ENCODE measurements at regions not wholly inside any gene's neighbourhood (a gene's known extent, or its start where the extent isn't known, plus 50 kb on each side); places are given as distances from the start of the nearest gene placed in this dataset.

DNA sequence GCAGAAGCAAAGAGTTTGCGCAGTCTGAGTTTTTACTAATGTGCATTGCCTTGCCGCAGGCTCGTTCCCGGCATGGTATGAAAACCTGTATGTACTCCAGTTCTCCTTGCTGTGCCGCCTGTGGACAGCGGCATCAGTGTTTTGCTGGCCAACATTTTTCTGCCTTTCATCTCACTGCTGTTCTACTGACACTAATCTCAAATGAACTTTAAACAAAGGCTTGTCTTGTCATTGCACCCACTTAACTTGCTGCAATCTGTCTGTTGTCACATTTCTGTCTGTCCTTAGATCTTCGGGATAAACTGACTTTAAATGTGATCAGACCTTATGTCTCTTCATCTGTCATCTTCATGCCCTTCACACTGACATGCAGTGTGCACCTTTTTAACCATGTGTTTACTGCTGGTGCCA lies 71.7 kb upstream of the ZNRF2 start:
- H3K27ac ChIP-seq, result no peak overlapping the region
- ATAC-seq, result no peak
- no peak for DNase-seq
- no peaks in the 10 kb centered on the region for H3K9me3 ChIP-seq
- TF ChIP-seq POLR2A (IDR thresholded peaks at IDR 0.05), result no peak
- TF ChIP-seq, protein P1, sequence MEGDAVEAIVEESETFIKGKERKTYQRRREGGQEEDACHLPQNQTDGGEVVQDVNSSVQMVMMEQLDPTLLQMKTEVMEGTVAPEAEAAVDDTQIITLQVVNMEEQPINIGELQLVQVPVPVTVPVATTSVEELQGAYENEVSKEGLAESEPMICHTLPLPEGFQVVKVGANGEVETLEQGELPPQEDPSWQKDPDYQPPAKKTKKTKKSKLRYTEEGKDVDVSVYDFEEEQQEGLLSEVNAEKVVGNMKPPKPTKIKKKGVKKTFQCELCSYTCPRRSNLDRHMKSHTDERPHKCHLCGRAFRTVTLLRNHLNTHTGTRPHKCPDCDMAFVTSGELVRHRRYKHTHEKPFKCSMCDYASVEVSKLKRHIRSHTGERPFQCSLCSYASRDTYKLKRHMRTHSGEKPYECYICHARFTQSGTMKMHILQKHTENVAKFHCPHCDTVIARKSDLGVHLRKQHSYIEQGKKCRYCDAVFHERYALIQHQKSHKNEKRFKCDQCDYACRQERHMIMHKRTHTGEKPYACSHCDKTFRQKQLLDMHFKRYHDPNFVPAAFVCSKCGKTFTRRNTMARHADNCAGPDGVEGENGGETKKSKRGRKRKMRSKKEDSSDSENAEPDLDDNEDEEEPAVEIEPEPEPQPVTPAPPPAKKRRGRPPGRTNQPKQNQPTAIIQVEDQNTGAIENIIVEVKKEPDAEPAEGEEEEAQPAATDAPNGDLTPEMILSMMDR (IDR thresholded peaks at IDR 0.05), result no peak
- no peaks in the 10 kb centered on the region for H3K4me1 ChIP-seq
- no peaks in the 10 kb centered on the region for H3K27me3 ChIP-seq
- no peaks in the 10 kb centered on the region for H3K36me3 ChIP-seq (replicated peaks in 1 of 2; ENCODE audit: insufficient read depth in 1 of 2, low read depth in 2 of 2)
- H3K4me3 ChIP-seq, result no peak overlapping the region
- WGBS, 2 donors, result 70 to 75% methylated on average over 7 of the region's 7 CpGs
- intact Hi-C loops (cut with DNase I), result no loop called here

DNA sequence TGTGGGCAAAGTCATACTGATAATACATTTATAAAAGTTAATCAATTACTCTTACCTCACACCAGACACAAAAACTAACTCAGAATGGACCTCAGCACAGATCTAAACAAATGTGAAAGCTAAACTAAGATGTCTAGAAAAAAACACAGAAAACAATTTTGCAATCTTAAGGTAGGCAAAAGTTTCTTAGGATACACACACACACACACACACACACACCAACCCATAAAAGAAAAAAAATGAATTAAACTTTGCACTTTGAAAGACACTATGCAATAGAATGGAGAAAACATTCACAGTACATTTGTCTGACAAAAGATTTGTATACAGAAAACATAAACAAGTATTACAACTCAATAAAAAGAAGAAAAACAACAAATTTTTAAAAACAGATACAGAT lies 70.8 kb upstream of the ZNRF2 start:
- ATAC-seq (no peak), DNase-seq (no peak)
- Histone ChIP-seq H3K27me3 (no peaks in the 10 kb centered on the region), H3K4me3 (no peak overlapping the region), H3K36me3 (replicated peaks in 1 of 2; ENCODE audit: insufficient read depth in 1 of 2, low read depth in 2 of 2) (no peaks in the 10 kb centered on the region), H3K9me3 (no peaks in the 10 kb centered on the region), H3K4me1 (no peaks in the 10 kb centered on the region), H3K27ac (no peak overlapping the region)
- TF ChIP-seq, protein P1 (IDR thresholded peaks at IDR 0.05), result no peak
- TF ChIP-seq POLR2A (IDR thresholded peaks at IDR 0.05), result no peak
- intact Hi-C loops (cut with DNase I), result no loop called here

GRCh38 chr7:30214651-30215137 lies 69.7 kb upstream of the ZNRF2 start:
- DNase-seq, result no peak
- H3K4me1 ChIP-seq, result no peaks in the 10 kb centered on the region
- intact Hi-C loops (cut with DNase I), result no loop called here
- TF ChIP-seq, protein P1 (IDR thresholded peaks at IDR 0.05), result no peak
- TF ChIP-seq POLR2A (IDR thresholded peaks at IDR 0.05), result no peak
- no peaks in the 10 kb centered on the region for H3K9me3 ChIP-seq
- 90 to 95% methylated on average over 8 of the region's 8 CpGs for WGBS, 2 donors
- ATAC-seq, result no peak
- no peak overlapping the region for H3K4me3 ChIP-seq
- H3K27ac ChIP-seq, result no peak overlapping the region
- H3K27me3 ChIP-seq, result no peaks in the 10 kb centered on the region
- no peaks in the 10 kb centered on the region for H3K36me3 ChIP-seq (replicated peaks in 1 of 2; ENCODE audit: insufficient read depth in 1 of 2, low read depth in 2 of 2)

DNA sequence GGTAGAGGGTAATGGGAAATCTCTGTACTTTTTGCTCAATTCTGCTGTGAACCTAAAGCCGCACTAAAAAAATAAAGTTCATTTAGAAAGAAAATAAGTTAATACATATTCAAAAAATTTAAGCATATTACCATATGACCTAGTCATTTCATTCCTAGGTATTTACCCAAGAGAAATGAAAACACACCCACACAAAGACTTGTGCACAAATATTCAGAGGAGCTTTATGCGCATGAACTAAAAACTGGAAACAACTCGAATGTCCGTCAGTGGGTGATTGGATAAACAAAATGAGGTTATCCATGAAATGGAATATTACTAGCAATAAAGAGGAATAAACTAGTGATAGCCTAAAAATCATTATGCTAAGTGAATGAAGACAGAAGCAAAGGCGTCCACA lies 62.6 kb upstream of the ZNRF2 start:
- Histone ChIP-seq H3K27ac (no peak overlapping the region), H3K4me1 (peaks cover 22% of the 10 kb centered on the region), H3K4me3 (no peak overlapping the region), H3K27me3 (no peaks in the 10 kb centered on the region), H3K36me3 (replicated peaks in 1 of 2; ENCODE audit: insufficient read depth in 1 of 2, low read depth in 2 of 2) (no peaks in the 10 kb centered on the region), H3K9me3 (no peaks in the 10 kb centered on the region)
- no peak for TF ChIP-seq POLR2A (IDR thresholded peaks at IDR 0.05)
- TF ChIP-seq, protein P1 (IDR thresholded peaks at IDR 0.05), result no peak
- ATAC-seq (no peak), DNase-seq (no peak)
- 87 to 95% methylated on average over 5 of the region's 5 CpGs for WGBS, 2 donors
- intact Hi-C loops (cut with DNase I), result no loop called here

- intact Hi-C loops (cut with DNase I), result no loop called here
- Histone ChIP-seq H3K36me3 (replicated peaks in 1 of 2; ENCODE audit: insufficient read depth in 1 of 2, low read depth in 2 of 2) (no peaks in the 10 kb centered on the region), H3K27ac (no peak overlapping the region), H3K4me1 (peaks cover 30% of the 10 kb centered on the region), H3K27me3 (no peaks in the 10 kb centered on the region), H3K4me3 (no peak overlapping the region), H3K9me3 (no peaks in the 10 kb centered on the region)
- no peak for DNase-seq
- ATAC-seq, result no peak
- TF ChIP-seq POLR2A (IDR thresholded peaks at IDR 0.05), result no peak
- TF ChIP-seq, protein P1 (IDR thresholded peaks at IDR 0.05), result no peak
- 77 to 82% methylated on average over 6 to 8 of the region's 8 CpGs for WGBS, 2 donors
Observed at GRCh38 chr7:30222515-30223215, 61.7 kb upstream of the ZNRF2 start.

Data from body of pancreas (tissue), 4 donors.